Fibroblast of lung (primary cell): ENCODE measurements at regions not wholly inside any gene's neighbourhood (a gene's known extent, or its start where the extent isn't known, plus 50 kb on each side); places are given as distances from the start of the nearest gene placed in this dataset.

Experiments used
- DNase-seq, 2 donors: peaks; one replicate each; pipeline versions ENCODE4 v3.0.0 to v3.0.0-alpha.2; 2010; ENCODE audit warnings: low read depth in 2 of 2
- H2AFZ ChIP-seq: 2 replicates; pipeline ENCODE4 v1.5.1; 2012; ENCODE audit warnings: low read length, control low read depth, inconsistent platforms
- H3K27ac ChIP-seq: 2 replicates; pipeline ENCODE4 v1.5.1; 2011; ENCODE audit warnings: low read length, control low read depth; ENCODE audit not compliant: insufficient read depth
- H3K27me3 ChIP-seq: 2 replicates; pipeline ENCODE4 v1.5.1; 2011; ENCODE audit warnings: mild to moderate bottlenecking, low read length; ENCODE audit not compliant: control insufficient read depth, insufficient read depth
- H3K36me3 ChIP-seq: 2 replicates; pipeline ENCODE4 v1.5.1; 2011; ENCODE audit warnings: low read length; ENCODE audit not compliant: control insufficient read depth, insufficient read depth
- H3K4me1 ChIP-seq: 2 replicates; pipeline ENCODE4 v1.5.1; 2011; ENCODE audit warnings: low read length; ENCODE audit not compliant: control insufficient read depth, insufficient read depth; ENCODE audit errors: extremely low read depth
- H3K4me2 ChIP-seq: 2 replicates; pipeline ENCODE4 v1.5.1; 2011; ENCODE audit warnings: low read length, control low read depth; ENCODE audit not compliant: insufficient read depth; ENCODE audit errors: extremely low read depth
- H3K4me3 ChIP-seq, 4 experiments: fragments of 200-600 bp in 1 of 4; sonication (generic) in 1 of 4; replicated peaks in 1 of 4; 2 replicates each; pipeline ENCODE4 v1.5.1; 2011 to 2016; ENCODE audit warnings: low read length in 4 of 4, low read depth in 3 of 4, mild to moderate bottlenecking in 3 of 4, control low read depth in 2 of 4, inconsistent platforms in 1 of 4, mixed read lengths in 1 of 4; ENCODE audit not compliant: insufficient read depth in 1 of 4; ENCODE audit errors: control extremely low read depth in 1 of 4
- H3K79me2 ChIP-seq: 2 replicates; pipeline ENCODE4 v1.5.1; 2012; ENCODE audit warnings: mild to moderate bottlenecking, low read length, inconsistent platforms; ENCODE audit not compliant: control insufficient read depth, insufficient read depth
- H3K9ac ChIP-seq: 2 replicates; pipeline ENCODE4 v1.5.1; 2011; ENCODE audit warnings: mild to moderate bottlenecking, low read length, control low read depth; ENCODE audit not compliant: insufficient read depth
- H3K9me3 ChIP-seq: 2 replicates; pipeline ENCODE4 v1.5.1; 2012; ENCODE audit warnings: low read depth, low read length; ENCODE audit not compliant: control insufficient read depth, insufficient read depth
- H4K20me1 ChIP-seq: 2 replicates; pipeline ENCODE4 v1.5.1; 2011; ENCODE audit warnings: low read length; ENCODE audit not compliant: control insufficient read depth, insufficient read depth; ENCODE audit errors: extremely low read depth
- CTCF ChIP-seq, 2 donors: IDR thresholded peaks in 1 of 2; conservative IDR thresholded peaks in 1 of 2; 1 replicate in 1 of 2; 2 replicates in 1 of 2; pipeline ENCODE4 v1.5.1; 2011 to 2012; ENCODE audit warnings: low read length in 2 of 2, control low read depth in 1 of 2, inconsistent platforms in 1 of 2, low read depth in 1 of 2, mild to moderate bottlenecking in 1 of 2
- EZH2 ChIP-seq: IDR thresholded peaks from 2 replicates; pipeline ENCODE4 v1.5.1; 2012; ENCODE audit warnings: low read length, control low read depth, mild to moderate bottlenecking; ENCODE audit errors: missing control alignments

GRCh38 chr11:80455818-80456217 lies 1015.0 kb upstream of the TENM4 start:
- no peak overlapping the region for H3K4me3 ChIP-seq
- H2AFZ ChIP-seq: no peak overlapping the region
- no peaks in the 10 kb centered on the region for H3K27me3 ChIP-seq
- TF ChIP-seq EZH2: no peak
- DNase-seq: no peak
- H3K27ac ChIP-seq: no peak overlapping the region
- no peak overlapping the region for H3K9ac ChIP-seq
- no peaks in the 10 kb centered on the region for H3K4me1 ChIP-seq
- no peak overlapping the region for H3K4me2 ChIP-seq
- no peaks in the 10 kb centered on the region for H3K9me3 ChIP-seq
- no peaks in the 10 kb centered on the region for H3K79me2 ChIP-seq
- H3K36me3 ChIP-seq: no peaks in the 10 kb centered on the region
- H4K20me1 ChIP-seq: no peaks in the 10 kb centered on the region

- Histone ChIP-seq H3K9ac (no peak overlapping the region), H3K36me3 (no peaks in the 10 kb centered on the region), H2AFZ (no peak overlapping the region), H3K79me2 (no peaks in the 10 kb centered on the region), H3K4me1 (no peaks in the 10 kb centered on the region), H3K9me3 (no peaks in the 10 kb centered on the region), H4K20me1 (no peaks in the 10 kb centered on the region), H3K4me2 (no peak overlapping the region), H3K4me3 (no peak overlapping the region), H3K27me3 (no peaks in the 10 kb centered on the region), H3K27ac (no peak overlapping the region)
- no peak for DNase-seq
- TF ChIP-seq CTCF (conservative IDR thresholded peaks at IDR 0.05 in 1 of 2, IDR thresholded peaks at IDR 0.05 in 1 of 2; ENCODE audit: low read depth in 1 of 2, low read length in 2 of 2) (no peak), EZH2 (no peak)
Measured at GRCh38 chr11:80451105-80451504, 1010.3 kb upstream of the TENM4 start.

- Histone ChIP-seq H2AFZ (no peak overlapping the region), H3K9ac (no peak overlapping the region), H3K4me2 (no peak overlapping the region), H3K4me1 (no peaks in the 10 kb centered on the region), H3K4me3 (no peak overlapping the region), H4K20me1 (no peaks in the 10 kb centered on the region), H3K27me3 (no peaks in the 10 kb centered on the region), H3K27ac (no peak overlapping the region), H3K79me2 (no peaks in the 10 kb centered on the region), H3K9me3 (no peaks in the 10 kb centered on the region), H3K36me3 (no peaks in the 10 kb centered on the region)
- TF ChIP-seq EZH2 (no peak), CTCF (conservative IDR thresholded peaks at IDR 0.05 in 1 of 2, IDR thresholded peaks at IDR 0.05 in 1 of 2; ENCODE audit: low read depth in 1 of 2, low read length in 2 of 2) (no peak)
- DNase-seq: no peak
Measured at GRCh38 chr11:80448709-80449108, 1007.9 kb upstream of the TENM4 start.

- Histone ChIP-seq H3K27me3 (no peaks in the 10 kb centered on the region), H3K27ac (no peak overlapping the region), H3K4me2 (no peak overlapping the region), H2AFZ (no peak overlapping the region), H4K20me1 (no peaks in the 10 kb centered on the region), H3K9ac (no peak overlapping the region), H3K36me3 (no peaks in the 10 kb centered on the region), H3K79me2 (no peaks in the 10 kb centered on the region), H3K4me3 (no peak overlapping the region), H3K4me1 (no peaks in the 10 kb centered on the region), H3K9me3 (no peaks in the 10 kb centered on the region)
- TF ChIP-seq EZH2: no peak
- no peak for TF ChIP-seq CTCF (conservative IDR thresholded peaks at IDR 0.05 in 1 of 2, IDR thresholded peaks at IDR 0.05 in 1 of 2; ENCODE audit: low read depth in 1 of 2, low read length in 2 of 2)
- DNase-seq: peak in 1 of 2 donors; percentile 77
Measured at GRCh38 chr11:80443177-80443576, 1002.3 kb upstream of the TENM4 start.
